GM12891 (cell line): ENCODE measurements at regions not wholly inside any gene's neighbourhood (a gene's known extent, or its start where the extent isn't known, plus 50 kb on each side); places are given as distances from the start of the nearest gene placed in this dataset.

Experiments used
- POLR2A ChIP-seq: IDR thresholded peaks from 2 replicates; pipeline ENCODE4 v1.6.1; 2011; ENCODE audit warnings: low read depth, low read length, control low read depth
- TAF1 ChIP-seq: IDR thresholded peaks from 2 replicates; pipeline ENCODE4 v1.6.1; 2011; ENCODE audit warnings: low read depth, low read length, control low read depth

GRCh38 chr2:71781695-71782228 is 328.4 kb downstream of the DYSF start:
- no peak for TF ChIP-seq POLR2A
- no peak for TF ChIP-seq TAF1
